Prostate gland (tissue), 2 donors: ENCODE measurements at regions not wholly inside any gene's neighbourhood (a gene's known extent, or its start where the extent isn't known, plus 50 kb on each side); places are given as distances from the start of the nearest gene placed in this dataset.

Source experiments
- POLR2A ChIP-seq: fragments of 450-650 bp; IDR thresholded peaks from one replicate; pipeline ENCODE4 v1.6.1; 2016; ENCODE audit warnings: antibody characterized with exemption, mild to moderate bottlenecking
- TF ChIP-seq, protein P1 (sequence below), 4 experiments: fragments of 200-600 bp in 2 of 4; fragments of 450-650 bp in 2 of 4; sonication (generic) in 2 of 4; IDR thresholded peaks; 1 replicate in 3 of 4; 2 replicates in 1 of 4; pipeline ENCODE4 v1.5.1; 2016 to 2019; ENCODE audit warnings: antibody characterized with exemption in 4 of 4, mild to moderate bottlenecking in 2 of 4, moderate library complexity in 2 of 4

DNA sequence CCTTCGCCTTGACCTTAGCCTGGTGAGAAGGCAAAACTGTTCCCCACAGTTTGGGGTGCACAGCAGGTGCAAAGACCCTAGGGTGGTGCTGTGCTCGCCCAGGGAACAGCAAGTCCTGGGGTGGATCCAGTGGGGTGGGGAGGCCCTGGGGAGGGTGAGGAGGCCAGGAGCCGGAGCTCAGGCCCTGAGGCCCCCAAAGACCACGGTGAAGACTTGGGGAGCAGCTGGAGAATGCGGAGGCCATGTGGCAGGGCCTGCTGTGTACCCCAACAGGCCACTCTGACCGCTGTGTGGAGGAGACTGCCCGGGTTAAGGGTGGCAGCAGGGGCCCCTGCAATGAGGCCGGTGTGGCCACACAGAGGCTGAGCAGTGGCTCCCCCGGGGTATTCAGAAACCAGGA, 101.1 kb upstream of the RTL6 start:
- TF ChIP-seq, protein P1, sequence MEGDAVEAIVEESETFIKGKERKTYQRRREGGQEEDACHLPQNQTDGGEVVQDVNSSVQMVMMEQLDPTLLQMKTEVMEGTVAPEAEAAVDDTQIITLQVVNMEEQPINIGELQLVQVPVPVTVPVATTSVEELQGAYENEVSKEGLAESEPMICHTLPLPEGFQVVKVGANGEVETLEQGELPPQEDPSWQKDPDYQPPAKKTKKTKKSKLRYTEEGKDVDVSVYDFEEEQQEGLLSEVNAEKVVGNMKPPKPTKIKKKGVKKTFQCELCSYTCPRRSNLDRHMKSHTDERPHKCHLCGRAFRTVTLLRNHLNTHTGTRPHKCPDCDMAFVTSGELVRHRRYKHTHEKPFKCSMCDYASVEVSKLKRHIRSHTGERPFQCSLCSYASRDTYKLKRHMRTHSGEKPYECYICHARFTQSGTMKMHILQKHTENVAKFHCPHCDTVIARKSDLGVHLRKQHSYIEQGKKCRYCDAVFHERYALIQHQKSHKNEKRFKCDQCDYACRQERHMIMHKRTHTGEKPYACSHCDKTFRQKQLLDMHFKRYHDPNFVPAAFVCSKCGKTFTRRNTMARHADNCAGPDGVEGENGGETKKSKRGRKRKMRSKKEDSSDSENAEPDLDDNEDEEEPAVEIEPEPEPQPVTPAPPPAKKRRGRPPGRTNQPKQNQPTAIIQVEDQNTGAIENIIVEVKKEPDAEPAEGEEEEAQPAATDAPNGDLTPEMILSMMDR (IDR thresholded peaks at IDR 0.05), result no peak
- TF ChIP-seq POLR2A, result no peak
